K562 (cell line): ENCODE measurements at regions not wholly inside any gene's neighbourhood (a gene's known extent, or its start where the extent isn't known, plus 50 kb on each side); places are given as distances from the start of the nearest gene placed in this dataset.

Experiments
- ATAC-seq: fragments of 200-7000 bp; cut with Tn5 transposase; 3 replicates; pipeline ENCODE4 v1.9.1; 2020; ENCODE audit warnings: moderate library complexity
- BruUV-seq: library from RNA; stranded (reverse); fragments of 400-500 nt; replicated peaks from 2 replicates; lab custom pipeline; 2021; lab: Mats Ljungman, UMichigan
- CTCF ChIA-PET: fragments of 300-600 bp; formaldehyde crosslinking; extraction: SDS; loops from one replicate; lab custom pipeline; 2021; ENCODE audit warnings: low intra/inter-chr PET ratio; lab: Yijun Ruan, JAX
- POLR2A ChIA-PET: fragments of 300-600, 350-650 bp; sonication (Branson Sonifier 250); formaldehyde crosslinking; extraction: SDS; loops from one replicate; lab custom pipeline; 2021; ENCODE audit warnings: antibody characterized with exemption, inconsistent platforms; lab: Yijun Ruan, JAX
- DNase-seq, 4 experiments: peaks; one replicate each; pipeline versions ENCODE4 v3.0.0 to v3.0.0-alpha.2; 2011 to 2018; ENCODE audit warnings: low spot score in 3 of 4, mixed read lengths in 3 of 4; ENCODE audit errors: extremely low read depth in 1 of 4
- FAIRE-seq: peaks from 2 replicates; lab custom pipeline; 2011; peaks lifted over from hg19 to GRCh38; lab: Jason Lieb, UNC
- H2AFZ ChIP-seq: 2 replicates; pipeline ENCODE4 v1.6.0; 2011; ENCODE audit warnings: low read depth, low read length, control low read depth, inconsistent platforms
- H3K27ac ChIP-seq: fragments of 200-600 bp; 3 replicates; pipeline ENCODE4 v1.8.0; 2011; ENCODE audit warnings: low read depth, mild to moderate bottlenecking, control low read depth, inconsistent platforms, low read length, moderate library complexity, mixed read lengths; ENCODE audit errors: extremely low read depth
- H3K27me3 ChIP-seq, 2 experiments: fragments of 300-600 bp in 1 of 2; 2 replicates in 1 of 2; 3 replicates in 1 of 2; pipeline versions ENCODE4 v1.6.0 to v1.8.0; 2011; ENCODE audit warnings: inconsistent platforms in 2 of 2, low read length in 2 of 2, mild to moderate bottlenecking in 1 of 2, mixed read lengths in 1 of 2, moderate library complexity in 1 of 2; ENCODE audit not compliant: control insufficient read depth in 2 of 2, insufficient read depth in 2 of 2
- H3K36me3 ChIP-seq: fragments of 300-600 bp; 3 replicates; pipeline ENCODE4 v1.8.0; 2011; ENCODE audit warnings: mild to moderate bottlenecking, low read length, inconsistent platforms; ENCODE audit not compliant: control insufficient read depth, insufficient read depth
- H3K4me1 ChIP-seq, 2 experiments: fragments of 200-600 bp in 1 of 2; replicated peaks in 1 of 2; 2 replicates in 1 of 2; 3 replicates in 1 of 2; pipeline versions ENCODE4 v1.5.1 to v1.8.0; 2011; ENCODE audit warnings: inconsistent platforms in 2 of 2, low read length in 2 of 2, mild to moderate bottlenecking in 1 of 2, mixed read lengths in 1 of 2, moderate library complexity in 1 of 2; ENCODE audit not compliant: control insufficient read depth in 2 of 2, insufficient read depth in 2 of 2
- H3K4me2 ChIP-seq: 2 replicates; pipeline ENCODE4 v1.6.1; 2011; ENCODE audit warnings: low read length, control low read depth, inconsistent platforms, mixed read lengths; ENCODE audit not compliant: insufficient read depth
- H3K4me3 ChIP-seq: fragments of 200-600 bp; sonication (generic), shearing (Covaris generic); 2 replicates; pipeline ENCODE4 v1.5.1; 2016; ENCODE audit warnings: control low read depth, inconsistent platforms
- H3K79me2 ChIP-seq: fragments of 200-600 bp; 3 replicates; pipeline ENCODE4 v1.8.0; 2011; ENCODE audit warnings: low read length, inconsistent platforms; ENCODE audit not compliant: control insufficient read depth, insufficient read depth
- H3K9ac ChIP-seq, 2 experiments: 2 replicates each; pipeline versions ENCODE4 v1.6.0 to v1.6.1; 2011; ENCODE audit warnings: low read depth in 2 of 2, low read length in 2 of 2, control low read depth in 1 of 2, inconsistent platforms in 1 of 2, mild to moderate bottlenecking in 1 of 2, mixed read lengths in 1 of 2; ENCODE audit not compliant: insufficient read depth in 1 of 2
- H3K9me1 ChIP-seq: one replicate; pipeline ENCODE4 v1.6.0; 2011; ENCODE audit warnings: inconsistent platforms, mild to moderate bottlenecking, low read length, moderate library complexity; ENCODE audit not compliant: control insufficient read depth, insufficient read depth
- H3K9me3 ChIP-seq: replicated peaks from 2 replicates; pipeline ENCODE4 v1.5.1; 2011; ENCODE audit warnings: low read depth, low read length, inconsistent platforms; ENCODE audit not compliant: control insufficient read depth, insufficient read depth
- H4K20me1 ChIP-seq: replicated peaks from 2 replicates; pipeline ENCODE4 v1.6.1; 2011; ENCODE audit warnings: low read length, inconsistent platforms, mixed read lengths; ENCODE audit not compliant: control insufficient read depth, insufficient read depth
- ATF7 ChIP-seq: fragments of 450-650 bp; IDR thresholded peaks from 2 replicates; pipeline ENCODE4 v1.7.1; 2014; ENCODE audit warnings: mild to moderate bottlenecking, moderate library complexity
- CEBPG ChIP-seq, 3 experiments: fragments of 200-800 bp in 1 of 3; sonication (Bioruptor generic) in 1 of 3; sonication (generic) in 1 of 3; formaldehyde crosslinking in 1 of 3; IDR thresholded peaks in 2 of 3; conservative IDR thresholded peaks in 1 of 3; 2 replicates each; pipeline versions ENCODE4 v1.6.1 to v1.8.0; 2016 to 2022; ENCODE audit warnings: missing compliant biosample characterization in 2 of 3, missing genetic modification characterization in 2 of 3, mild to moderate bottlenecking in 1 of 3, missing genetic modification reagents in 1 of 3
- DMBX1 ChIP-seq: fragments of 250-450 bp; sonication (Bioruptor Pico); IDR thresholded peaks from 2 replicates; pipeline ENCODE4 v1.8.0; 2022; ENCODE audit warnings: inconsistent platforms, mild to moderate bottlenecking, moderate library complexity, borderline replicate concordance
- MAFK ChIP-seq: IDR thresholded peaks from 2 replicates; pipeline ENCODE4 v1.6.1; 2011; ENCODE audit warnings: low read length, improper control_type of control experiment
- NFATC3 ChIP-seq: fragments of 450-650 bp; IDR thresholded peaks from 2 replicates; pipeline ENCODE4 v1.6.1; 2017; ENCODE audit warnings: mild to moderate bottlenecking
- NR1H2 ChIP-seq: sonication (generic); formaldehyde crosslinking; IDR thresholded peaks from 2 replicates; pipeline ENCODE4 v1.4.0; 2020; ENCODE audit warnings: mild to moderate bottlenecking, missing genetic modification reagents
- ZBTB8A ChIP-seq: fragments of 450-650 bp; IDR thresholded peaks from 2 replicates; pipeline ENCODE4 v1.6.1; 2018; ENCODE audit warnings: mild to moderate bottlenecking, moderate library complexity; ENCODE audit not compliant: partially characterized antibody
- ZNF644 ChIP-seq: fragments of 200-800 bp; sonication (Bioruptor generic); IDR thresholded peaks from 2 replicates; pipeline ENCODE4 v1.6.1; 2016; ENCODE audit warnings: low read depth, missing genetic modification characterization, missing compliant biosample characterization
- ZNF79 ChIP-seq: fragments of 250-450 bp; sonication (Bioruptor Pico); IDR thresholded peaks from 2 replicates; pipeline ENCODE4 v1.4.0; 2020; ENCODE audit warnings: low read depth, mild to moderate bottlenecking, moderate library complexity
- ZNF830 ChIP-seq: fragments of 250-450 bp; sonication (Bioruptor Pico); IDR thresholded peaks from 2 replicates; pipeline ENCODE4 v1.5.0; 2021; ENCODE audit warnings: mild to moderate bottlenecking
- ZSCAN29 ChIP-seq: fragments of 450-650 bp; IDR thresholded peaks from 2 replicates; pipeline ENCODE4 v1.6.1; 2017
- WGBS: fragments of 100-300 bp; shearing (Covaris generic); methylation state at CpG from one replicate; pipeline ENCODE4 v1.1.6; 2016; ENCODE audit warnings: low coverage, mixed read lengths; ENCODE audit not compliant: insufficient coverage; ENCODE audit errors: missing lambda C conversion rate; 5-methylcytosine and 5-hydroxymethylcytosine counted together
- in situ Hi-C: fragments of 300-500 bp; cut with MboI; formaldehyde crosslinking; loops from 4 replicates; pipeline ENCODE4 v1.15.0; 2018; ENCODE audit warnings: inconsistent platforms, mixed read lengths
- intact Hi-C: fragments of 100-400 bp; cut with micrococcal nuclease; formaldehyde crosslinking; loops from 2 replicates; pipeline ENCODE4 v1.14.2; 2022
- TF ChIP-seq, protein P1 (sequence below): sonication (generic); formaldehyde crosslinking; IDR thresholded peaks from 2 replicates; pipeline ENCODE4 v1.9.0; 2022; ENCODE audit warnings: mild to moderate bottlenecking, missing genetic modification reagents
- TF ChIP-seq, protein P2 (sequence below), 2 experiments: fragments of 450-650 bp; IDR thresholded peaks; 2 replicates each; pipeline ENCODE4 v1.6.1; 2016
- TF ChIP-seq, protein P3 (sequence below), 2 experiments: fragments of 200-800 bp in 1 of 2; sonication (Bioruptor generic) in 1 of 2; sonication (generic) in 1 of 2; formaldehyde crosslinking in 1 of 2; IDR thresholded peaks in 1 of 2; conservative IDR thresholded peaks in 1 of 2; 2 replicates each; pipeline versions ENCODE4 v1.5.0 to v1.6.1; 2016 to 2020; ENCODE audit warnings: missing compliant biosample characterization in 1 of 2, missing genetic modification characterization in 1 of 2, missing genetic modification reagents in 1 of 2
- TF ChIP-seq, protein P4 (sequence below): fragments of 450-650 bp; IDR thresholded peaks from one replicate; pipeline ENCODE4 v1.6.1; 2018; ENCODE audit warnings: mild to moderate bottlenecking, moderate library complexity; ENCODE audit not compliant: partially characterized antibody

DNA sequence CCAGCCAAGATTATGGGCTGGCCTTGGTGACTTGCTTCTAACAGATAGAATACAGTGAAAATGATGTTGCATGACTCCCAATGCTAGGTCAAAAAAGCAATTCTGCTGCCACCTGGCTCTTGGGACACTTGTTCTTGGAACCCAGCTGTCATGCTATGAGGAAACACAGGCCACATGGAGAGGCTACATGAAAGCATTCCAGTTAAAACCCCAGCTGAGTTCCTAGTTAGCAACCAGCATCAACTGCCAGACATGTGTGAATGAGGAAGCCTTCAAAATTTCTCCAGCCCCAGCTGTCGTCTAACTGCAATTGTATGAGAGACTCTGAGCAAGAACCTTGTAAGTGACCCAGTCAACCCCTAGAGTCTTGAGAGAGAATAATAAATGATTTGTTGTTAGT, 105.2 kb upstream of the FGF16 start (continued):
- TF ChIP-seq, protein P1, sequence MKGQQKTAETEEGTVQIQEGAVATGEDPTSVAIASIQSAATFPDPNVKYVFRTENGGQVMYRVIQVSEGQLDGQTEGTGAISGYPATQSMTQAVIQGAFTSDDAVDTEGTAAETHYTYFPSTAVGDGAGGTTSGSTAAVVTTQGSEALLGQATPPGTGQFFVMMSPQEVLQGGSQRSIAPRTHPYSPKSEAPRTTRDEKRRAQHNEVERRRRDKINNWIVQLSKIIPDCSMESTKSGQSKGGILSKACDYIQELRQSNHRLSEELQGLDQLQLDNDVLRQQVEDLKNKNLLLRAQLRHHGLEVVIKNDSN (CRISPR knock-in tag), result no peak
- no peak for TF ChIP-seq NR1H2
- no peak for TF ChIP-seq ZNF830 (CRISPR knock-in tag)
- no peak for TF ChIP-seq NFATC3
- TF ChIP-seq CEBPG (CRISPR knock-in tag; IDR thresholded peaks at IDR 0.05), result no peak
- no peak for TF ChIP-seq CEBPG (tag; conservative IDR thresholded peaks at IDR 0.05 in 1 of 2, IDR thresholded peaks at IDR 0.05 in 1 of 2)
- TF ChIP-seq ZNF644, result no peak
- TF ChIP-seq, protein P2, sequence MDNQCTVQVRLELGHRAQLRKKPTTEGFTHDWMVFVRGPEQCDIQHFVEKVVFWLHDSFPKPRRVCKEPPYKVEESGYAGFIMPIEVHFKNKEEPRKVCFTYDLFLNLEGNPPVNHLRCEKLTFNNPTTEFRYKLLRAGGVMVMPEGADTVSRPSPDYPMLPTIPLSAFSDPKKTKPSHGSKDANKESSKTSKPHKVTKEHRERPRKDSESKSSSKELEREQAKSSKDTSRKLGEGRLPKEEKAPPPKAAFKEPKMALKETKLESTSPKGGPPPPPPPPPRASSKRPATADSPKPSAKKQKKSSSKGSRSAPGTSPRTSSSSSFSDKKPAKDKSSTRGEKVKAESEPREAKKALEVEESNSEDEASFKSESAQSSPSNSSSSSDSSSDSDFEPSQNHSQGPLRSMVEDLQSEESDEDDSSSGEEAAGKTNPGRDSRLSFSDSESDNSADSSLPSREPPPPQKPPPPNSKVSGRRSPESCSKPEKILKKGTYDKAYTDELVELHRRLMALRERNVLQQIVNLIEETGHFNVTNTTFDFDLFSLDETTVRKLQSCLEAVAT (IDR thresholded peaks at IDR 0.05), result no peak
- TF ChIP-seq ZNF79, result no peak

DNA sequence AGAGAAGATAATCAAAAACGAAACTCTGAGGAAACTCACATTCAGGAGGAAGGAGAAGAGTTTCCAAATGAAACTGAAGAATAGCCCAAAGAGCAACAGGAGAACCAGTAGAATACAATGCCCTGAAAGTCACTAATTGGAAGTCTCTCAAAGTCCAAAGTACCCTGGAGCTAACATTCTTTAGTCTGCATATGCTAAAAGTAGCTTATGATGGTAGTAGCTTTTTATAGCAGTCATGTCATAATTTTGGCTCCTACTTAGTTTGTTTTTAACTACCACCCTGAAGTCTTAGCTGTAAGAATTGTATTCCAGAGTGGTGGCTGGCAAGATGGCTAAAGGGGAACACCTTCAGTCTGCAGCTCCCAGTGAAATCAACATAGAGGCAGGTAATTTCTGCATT, 100.3 kb upstream of the FGF16 start:
- DNase-seq, result no peak
- Histone ChIP-seq H4K20me1 (no peaks in the 10 kb centered on the region), H3K4me2 (no peak overlapping the region), H3K9me1 (no peaks in the 10 kb centered on the region), H2AFZ (no peak overlapping the region), H3K36me3 (no peaks in the 10 kb centered on the region), H3K9me3 (no peaks in the 10 kb centered on the region), H3K4me1 (no peaks in the 10 kb centered on the region), H3K9ac (no peak overlapping the region), H3K27me3 (no peaks in the 10 kb centered on the region), H3K4me3 (no peak overlapping the region), H3K79me2 (no peaks in the 10 kb centered on the region), H3K27ac (no peak overlapping the region)
- intact Hi-C loops, result no loop called here
- BruUV-seq, result no TSS peak
- POLR2A ChIA-PET, result no interaction called here
- ATAC-seq, result no peak
- CTCF ChIA-PET, result no interaction called here
- FAIRE-seq, result no peak
- in situ Hi-C loops, result no loop called here
- 0% methylated on average over 1 of the region's 1 CpG for WGBS
- TF ChIP-seq ZSCAN29, result no peak
- TF ChIP-seq ZBTB8A, result no peak
- no peak for TF ChIP-seq DMBX1 (CRISPR knock-in tag)
- TF ChIP-seq, protein P3, sequence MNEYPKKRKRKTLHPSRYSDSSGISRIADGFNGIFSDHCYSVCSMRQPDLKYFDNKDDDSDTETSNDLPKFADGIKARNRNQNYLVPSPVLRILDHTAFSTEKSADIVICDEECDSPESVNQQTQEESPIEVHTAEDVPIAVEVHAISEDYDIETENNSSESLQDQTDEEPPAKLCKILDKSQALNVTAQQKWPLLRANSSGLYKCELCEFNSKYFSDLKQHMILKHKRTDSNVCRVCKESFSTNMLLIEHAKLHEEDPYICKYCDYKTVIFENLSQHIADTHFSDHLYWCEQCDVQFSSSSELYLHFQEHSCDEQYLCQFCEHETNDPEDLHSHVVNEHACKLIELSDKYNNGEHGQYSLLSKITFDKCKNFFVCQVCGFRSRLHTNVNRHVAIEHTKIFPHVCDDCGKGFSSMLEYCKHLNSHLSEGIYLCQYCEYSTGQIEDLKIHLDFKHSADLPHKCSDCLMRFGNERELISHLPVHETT (CRISPR knock-in tag; conservative IDR thresholded peaks at IDR 0.05 in 1 of 2, IDR thresholded peaks at IDR 0.05 in 1 of 2), result no peak
- TF ChIP-seq ATF7, result no peak
- TF ChIP-seq, protein P4, sequence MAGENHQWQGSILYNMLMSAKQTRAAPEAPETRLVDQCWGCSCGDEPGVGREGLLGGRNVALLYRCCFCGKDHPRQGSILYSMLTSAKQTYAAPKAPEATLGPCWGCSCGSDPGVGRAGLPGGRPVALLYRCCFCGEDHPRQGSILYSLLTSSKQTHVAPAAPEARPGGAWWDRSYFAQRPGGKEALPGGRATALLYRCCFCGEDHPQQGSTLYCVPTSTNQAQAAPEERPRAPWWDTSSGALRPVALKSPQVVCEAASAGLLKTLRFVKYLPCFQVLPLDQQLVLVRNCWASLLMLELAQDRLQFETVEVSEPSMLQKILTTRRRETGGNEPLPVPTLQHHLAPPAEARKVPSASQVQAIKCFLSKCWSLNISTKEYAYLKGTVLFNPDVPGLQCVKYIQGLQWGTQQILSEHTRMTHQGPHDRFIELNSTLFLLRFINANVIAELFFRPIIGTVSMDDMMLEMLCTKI, result no peak
- no peak for TF ChIP-seq MAFK
